GM23338 (cell line): ENCODE measurements at regions not wholly inside any gene's neighbourhood (a gene's known extent, or its start where the extent isn't known, plus 50 kb on each side); places are given as distances from the start of the nearest gene placed in this dataset.
"Not testable (repeated sequence)": the region's sequence is repeated elsewhere in the genome, so short reads cannot be mapped to it uniquely, and the experiment has no call there.

ENCODE experiments used
- CTCF ChIP-seq, 2 experiments: fragments of 200-600 bp in 1 of 2; sonication (generic) in 1 of 2; conservative IDR thresholded peaks; 2 replicates each; pipeline versions ENCODE4 v1.5.1 to v1.6.1; 2016 to 2017; ENCODE audit warnings: antibody characterized with exemption in 2 of 2, low read depth in 2 of 2, mild to moderate bottlenecking in 2 of 2, moderate library complexity in 1 of 2
- ETS1 ChIP-seq: IDR thresholded peaks from 2 replicates; pipeline ENCODE4 v1.6.1; 2016; ENCODE audit warnings: antibody characterized with exemption
- EZH2 ChIP-seq: fragments of 200-600 bp; sonication (generic); IDR thresholded peaks from one replicate; pipeline ENCODE4 v1.8.0; 2017; ENCODE audit warnings: antibody characterized with exemption, mild to moderate bottlenecking, low read depth; ENCODE audit not compliant: unreplicated experiment
- EZH2phosphoT487 ChIP-seq: fragments of 200-600 bp; sonication (generic); IDR thresholded peaks from one replicate; pipeline ENCODE4 v1.8.1; 2018; ENCODE audit warnings: antibody characterized with exemption; ENCODE audit not compliant: unreplicated experiment
- POLR2AphosphoS5 ChIP-seq: IDR thresholded peaks from 2 replicates; pipeline ENCODE4 v1.6.1; 2016; ENCODE audit warnings: antibody characterized with exemption, low read depth
- ZNF114 ChIP-seq: fragments of 250-450 bp; sonication (Bioruptor Pico); IDR thresholded peaks from 2 replicates; pipeline ENCODE4 v1.5.0; 2020; ENCODE audit warnings: mild to moderate bottlenecking, moderate library complexity
- TF ChIP-seq, protein P1 (sequence below): fragments of 250-450 bp; sonication (Bioruptor Pico); IDR thresholded peaks from 2 replicates; pipeline ENCODE4 v1.5.0; 2020; ENCODE audit warnings: mild to moderate bottlenecking, moderate library complexity
- TF ChIP-seq, protein P2 (sequence below): IDR thresholded peaks from one replicate; pipeline ENCODE4 v1.6.1; 2018; ENCODE audit warnings: antibody characterized with exemption; ENCODE audit not compliant: unreplicated experiment

- TF ChIP-seq CTCF (conservative IDR thresholded peaks at IDR 0.05; ENCODE audit: low read depth in 2 of 2); EZH2; POLR2AphosphoS5; ETS1; EZH2phosphoT487; ZNF114 (CRISPR knock-in tag): not testable (repeated sequence)
- TF ChIP-seq, protein P1, sequence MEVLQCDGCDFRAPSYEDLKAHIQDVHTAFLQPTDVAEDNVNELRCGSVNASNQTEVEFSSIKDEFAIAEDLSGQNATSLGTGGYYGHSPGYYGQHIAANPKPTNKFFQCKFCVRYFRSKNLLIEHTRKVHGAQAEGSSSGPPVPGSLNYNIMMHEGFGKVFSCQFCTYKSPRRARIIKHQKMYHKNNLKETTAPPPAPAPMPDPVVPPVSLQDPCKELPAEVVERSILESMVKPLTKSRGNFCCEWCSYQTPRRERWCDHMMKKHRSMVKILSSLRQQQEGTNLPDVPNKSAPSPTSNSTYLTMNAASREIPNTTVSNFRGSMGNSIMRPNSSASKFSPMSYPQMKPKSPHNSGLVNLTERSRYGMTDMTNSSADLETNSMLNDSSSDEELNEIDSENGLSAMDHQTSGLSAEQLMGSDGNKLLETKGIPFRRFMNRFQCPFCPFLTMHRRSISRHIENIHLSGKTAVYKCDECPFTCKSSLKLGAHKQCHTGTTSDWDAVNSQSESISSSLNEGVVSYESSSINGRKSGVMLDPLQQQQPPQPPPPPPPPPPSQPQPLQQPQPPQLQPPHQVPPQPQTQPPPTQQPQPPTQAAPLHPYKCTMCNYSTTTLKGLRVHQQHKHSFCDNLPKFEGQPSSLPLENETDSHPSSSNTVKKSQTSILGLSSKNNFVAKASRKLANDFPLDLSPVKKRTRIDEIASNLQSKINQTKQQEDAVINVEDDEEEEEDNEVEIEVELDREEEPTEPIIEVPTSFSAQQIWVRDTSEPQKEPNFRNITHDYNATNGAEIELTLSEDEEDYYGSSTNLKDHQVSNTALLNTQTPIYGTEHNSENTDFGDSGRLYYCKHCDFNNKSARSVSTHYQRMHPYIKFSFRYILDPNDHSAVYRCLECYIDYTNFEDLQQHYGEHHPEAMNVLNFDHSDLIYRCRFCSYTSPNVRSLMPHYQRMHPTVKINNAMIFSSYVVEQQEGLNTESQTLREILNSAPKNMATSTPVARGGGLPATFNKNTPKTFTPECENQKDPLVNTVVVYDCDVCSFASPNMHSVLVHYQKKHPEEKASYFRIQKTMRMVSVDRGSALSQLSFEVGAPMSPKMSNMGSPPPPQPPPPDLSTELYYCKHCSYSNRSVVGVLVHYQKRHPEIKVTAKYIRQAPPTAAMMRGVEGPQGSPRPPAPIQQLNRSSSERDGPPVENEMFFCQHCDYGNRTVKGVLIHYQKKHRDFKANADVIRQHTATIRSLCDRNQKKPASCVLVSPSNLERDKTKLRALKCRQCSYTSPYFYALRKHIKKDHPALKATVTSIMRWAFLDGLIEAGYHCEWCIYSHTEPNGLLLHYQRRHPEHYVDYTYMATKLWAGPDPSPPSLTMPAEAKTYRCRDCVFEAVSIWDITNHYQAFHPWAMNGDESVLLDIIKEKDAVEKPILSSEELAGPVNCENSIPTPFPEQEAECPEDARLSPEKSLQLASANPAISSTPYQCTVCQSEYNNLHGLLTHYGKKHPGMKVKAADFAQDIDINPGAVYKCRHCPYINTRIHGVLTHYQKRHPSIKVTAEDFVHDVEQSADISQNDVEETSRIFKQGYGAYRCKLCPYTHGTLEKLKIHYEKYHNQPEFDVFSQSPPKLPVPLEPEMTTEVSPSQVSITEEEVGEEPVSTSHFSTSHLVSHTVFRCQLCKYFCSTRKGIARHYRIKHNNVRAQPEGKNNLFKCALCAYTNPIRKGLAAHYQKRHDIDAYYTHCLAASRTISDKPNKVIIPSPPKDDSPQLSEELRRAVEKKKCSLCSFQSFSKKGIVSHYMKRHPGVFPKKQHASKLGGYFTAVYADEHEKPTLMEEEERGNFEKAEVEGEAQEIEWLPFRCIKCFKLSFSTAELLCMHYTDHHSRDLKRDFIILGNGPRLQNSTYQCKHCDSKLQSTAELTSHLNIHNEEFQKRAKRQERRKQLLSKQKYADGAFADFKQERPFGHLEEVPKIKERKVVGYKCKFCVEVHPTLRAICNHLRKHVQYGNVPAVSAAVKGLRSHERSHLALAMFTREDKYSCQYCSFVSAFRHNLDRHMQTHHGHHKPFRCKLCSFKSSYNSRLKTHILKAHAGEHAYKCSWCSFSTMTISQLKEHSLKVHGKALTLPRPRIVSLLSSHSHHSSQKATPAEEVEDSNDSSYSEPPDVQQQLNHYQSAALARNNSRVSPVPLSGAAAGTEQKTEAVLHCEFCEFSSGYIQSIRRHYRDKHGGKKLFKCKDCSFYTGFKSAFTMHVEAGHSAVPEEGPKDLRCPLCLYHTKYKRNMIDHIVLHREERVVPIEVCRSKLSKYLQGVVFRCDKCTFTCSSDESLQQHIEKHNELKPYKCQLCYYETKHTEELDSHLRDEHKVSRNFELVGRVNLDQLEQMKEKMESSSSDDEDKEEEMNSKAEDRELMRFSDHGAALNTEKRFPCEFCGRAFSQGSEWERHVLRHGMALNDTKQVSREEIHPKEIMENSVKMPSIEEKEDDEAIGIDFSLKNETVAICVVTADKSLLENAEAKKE (CRISPR knock-in tag), result not testable (repeated sequence)
- TF ChIP-seq, protein P2, sequence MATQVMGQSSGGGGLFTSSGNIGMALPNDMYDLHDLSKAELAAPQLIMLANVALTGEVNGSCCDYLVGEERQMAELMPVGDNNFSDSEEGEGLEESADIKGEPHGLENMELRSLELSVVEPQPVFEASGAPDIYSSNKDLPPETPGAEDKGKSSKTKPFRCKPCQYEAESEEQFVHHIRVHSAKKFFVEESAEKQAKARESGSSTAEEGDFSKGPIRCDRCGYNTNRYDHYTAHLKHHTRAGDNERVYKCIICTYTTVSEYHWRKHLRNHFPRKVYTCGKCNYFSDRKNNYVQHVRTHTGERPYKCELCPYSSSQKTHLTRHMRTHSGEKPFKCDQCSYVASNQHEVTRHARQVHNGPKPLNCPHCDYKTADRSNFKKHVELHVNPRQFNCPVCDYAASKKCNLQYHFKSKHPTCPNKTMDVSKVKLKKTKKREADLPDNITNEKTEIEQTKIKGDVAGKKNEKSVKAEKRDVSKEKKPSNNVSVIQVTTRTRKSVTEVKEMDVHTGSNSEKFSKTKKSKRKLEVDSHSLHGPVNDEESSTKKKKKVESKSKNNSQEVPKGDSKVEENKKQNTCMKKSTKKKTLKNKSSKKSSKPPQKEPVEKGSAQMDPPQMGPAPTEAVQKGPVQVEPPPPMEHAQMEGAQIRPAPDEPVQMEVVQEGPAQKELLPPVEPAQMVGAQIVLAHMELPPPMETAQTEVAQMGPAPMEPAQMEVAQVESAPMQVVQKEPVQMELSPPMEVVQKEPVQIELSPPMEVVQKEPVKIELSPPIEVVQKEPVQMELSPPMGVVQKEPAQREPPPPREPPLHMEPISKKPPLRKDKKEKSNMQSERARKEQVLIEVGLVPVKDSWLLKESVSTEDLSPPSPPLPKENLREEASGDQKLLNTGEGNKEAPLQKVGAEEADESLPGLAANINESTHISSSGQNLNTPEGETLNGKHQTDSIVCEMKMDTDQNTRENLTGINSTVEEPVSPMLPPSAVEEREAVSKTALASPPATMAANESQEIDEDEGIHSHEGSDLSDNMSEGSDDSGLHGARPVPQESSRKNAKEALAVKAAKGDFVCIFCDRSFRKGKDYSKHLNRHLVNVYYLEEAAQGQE, result not testable (repeated sequence)
Observed at GRCh38 chrY:3974983-3975382, 396.1 kb downstream of the TGIF2LY start.
